NCI-H748 treated with DMSO at 0.1 percent for 48 hours (cell line): ENCODE measurements at regions not wholly inside any gene's neighbourhood (a gene's known extent, or its start where the extent isn't known, plus 50 kb on each side); places are given as distances from the start of the nearest gene placed in this dataset.

Experiments used
- DNase-seq: peaks from one replicate; lab custom pipeline; 2025; lab: John Stamatoyannopoulos, UW

DNA sequence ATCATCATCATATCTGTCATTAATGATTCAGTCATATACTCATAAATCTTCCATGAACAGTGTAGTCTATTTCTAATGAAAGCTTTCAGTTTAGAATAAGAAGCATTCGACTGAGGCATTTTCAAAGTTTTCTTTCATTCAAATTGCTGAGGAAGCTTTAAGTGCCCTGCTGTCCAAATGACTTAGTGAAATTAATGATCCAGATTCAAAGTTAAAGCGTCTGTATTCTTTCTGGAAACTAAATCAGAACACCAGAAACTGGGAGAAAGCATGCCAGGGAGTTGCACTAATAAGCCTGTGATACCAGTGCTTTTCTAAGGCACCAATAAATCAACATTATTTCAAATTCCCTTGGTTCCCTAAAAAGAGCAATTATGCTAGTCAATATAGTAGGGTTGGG, 367.8 kb upstream of the ANO5 start:
- DNase-seq, result no peak

DNA sequence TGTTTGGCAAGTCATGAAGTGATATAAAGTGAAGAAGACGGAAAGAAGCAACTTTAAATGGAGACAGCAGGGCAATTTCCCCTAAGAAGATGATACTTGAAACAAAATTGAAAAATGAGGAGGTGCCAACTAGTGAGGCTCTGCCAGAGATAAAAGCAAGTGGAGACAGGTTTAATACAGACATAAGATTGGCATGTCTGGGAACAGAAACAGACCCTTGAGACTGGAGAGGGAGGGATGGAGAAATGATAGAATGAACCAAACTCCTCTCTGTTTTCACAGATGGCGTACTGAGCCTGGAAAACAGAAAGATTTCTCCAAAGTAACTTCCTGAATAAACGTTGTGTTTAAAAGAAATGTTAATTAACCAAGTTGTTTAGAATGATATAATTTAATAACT, 354.5 kb upstream of the ANO5 start:
- no peak for DNase-seq

DNA sequence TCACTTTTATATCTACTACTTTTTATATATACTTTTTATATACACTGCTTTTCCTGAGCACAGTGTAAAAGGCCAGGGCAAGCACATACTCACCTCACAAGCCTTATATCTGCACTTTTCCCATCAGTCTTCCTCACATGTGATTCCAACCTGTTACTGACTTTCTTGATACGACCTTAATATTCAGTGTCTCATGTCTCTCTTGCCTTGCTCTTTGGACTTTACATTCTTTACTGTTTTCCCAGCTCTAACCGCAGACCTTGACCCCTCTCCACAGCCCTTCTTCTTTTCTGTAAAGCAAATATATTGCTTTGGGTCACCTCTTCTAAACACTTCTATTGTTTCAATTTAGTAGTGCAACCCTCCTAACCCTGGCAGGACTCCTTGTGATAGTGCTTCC, 353.1 kb upstream of the ANO5 start:
- no peak for DNase-seq

DNA sequence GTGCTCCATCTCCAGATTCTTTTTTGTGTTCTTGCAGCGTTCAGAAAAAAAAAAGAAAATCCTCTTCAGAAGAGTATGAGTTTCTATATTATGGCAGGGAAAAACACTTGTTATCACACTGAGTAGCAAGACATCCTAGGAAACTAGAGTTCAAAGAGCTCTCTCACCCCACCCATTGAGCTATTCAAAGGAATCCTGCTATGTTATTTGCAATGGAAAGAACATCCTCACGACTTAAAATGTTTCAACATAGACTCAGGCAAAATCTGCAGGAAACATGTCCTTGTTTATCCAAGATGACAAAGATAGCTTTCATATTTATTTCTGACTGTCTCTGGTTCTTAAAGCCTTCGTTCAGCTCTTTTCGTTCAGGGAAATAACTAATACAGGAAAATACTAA, 331.6 kb upstream of the ANO5 start:
- DNase-seq, result no peak

DNA sequence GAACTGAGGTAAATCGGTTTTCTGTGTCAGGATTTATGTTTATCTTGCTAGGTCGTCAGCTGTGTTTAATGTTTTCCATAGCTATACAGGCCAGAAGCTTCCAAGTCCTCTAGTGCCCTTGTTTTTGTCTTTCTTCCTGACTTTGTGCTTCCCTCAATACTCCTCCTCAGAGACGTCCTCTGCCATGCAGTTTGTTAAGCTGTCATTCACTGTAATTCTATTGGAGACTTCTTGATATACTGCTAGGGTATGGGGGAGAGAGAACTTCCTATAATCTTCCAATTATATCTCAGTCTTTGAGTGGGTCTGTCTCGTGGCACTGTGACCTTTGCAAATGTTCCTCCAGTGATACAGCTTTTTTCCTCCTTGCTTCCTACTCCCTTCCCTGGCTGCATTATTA, 327.3 kb upstream of the ANO5 start:
- no peak for DNase-seq

DNA sequence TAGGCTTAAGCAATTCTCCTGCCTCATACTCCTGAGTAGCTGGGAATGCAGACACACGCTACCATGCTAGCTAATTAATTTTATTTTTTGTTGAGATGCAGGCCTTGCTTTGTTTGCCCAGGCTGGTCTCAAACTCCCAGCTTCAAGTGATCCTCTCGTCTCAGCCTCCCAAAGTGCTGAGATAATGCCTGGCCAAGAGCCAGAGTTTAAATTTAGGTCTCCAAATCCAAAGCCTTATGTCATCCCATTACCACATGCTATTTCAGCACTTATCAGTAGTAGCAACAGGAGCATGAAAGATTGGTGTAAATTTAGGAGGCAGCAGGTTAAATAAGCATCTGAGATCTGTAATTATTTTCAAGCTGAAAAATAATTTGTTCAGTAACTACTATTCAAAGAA, 326.1 kb upstream of the ANO5 start:
- DNase-seq, result peak; percentile 5

DNA sequence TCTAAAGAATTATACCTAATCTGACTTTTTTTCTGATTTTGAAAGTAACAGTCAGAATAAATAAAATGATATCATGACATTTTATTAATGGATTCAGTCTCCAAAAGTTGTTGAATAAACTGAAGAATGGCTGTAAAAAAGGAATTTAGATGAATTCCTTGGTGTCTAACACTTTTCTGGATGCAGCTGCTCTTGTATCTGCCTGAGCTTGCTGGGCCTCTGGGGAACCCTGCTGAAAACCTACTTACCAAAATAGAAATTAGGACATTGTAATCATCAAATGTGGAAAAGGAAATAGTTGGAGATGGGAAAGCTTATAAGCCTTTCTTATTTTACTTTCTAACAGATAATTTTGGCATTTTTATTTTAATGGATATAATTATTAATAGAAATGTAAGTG, 315.7 kb upstream of the ANO5 start:
- no peak for DNase-seq

DNA sequence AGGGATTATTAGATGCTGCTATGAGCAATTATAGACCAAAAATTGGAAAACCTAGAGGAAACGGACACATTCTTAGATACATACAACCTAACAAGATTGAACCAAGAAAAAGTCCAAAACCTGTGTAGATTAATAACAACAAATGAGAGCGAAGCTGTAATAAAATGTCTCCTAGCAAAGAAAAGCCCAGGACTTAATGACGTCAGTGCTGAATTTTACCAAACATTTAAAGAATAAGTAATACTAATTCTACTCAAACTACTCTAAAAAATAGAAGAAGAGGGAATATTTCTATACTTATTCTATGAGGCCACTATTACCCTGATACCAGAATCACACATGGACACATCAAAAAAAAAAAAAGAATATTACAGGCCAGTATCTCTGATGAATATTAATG, 309.5 kb upstream of the ANO5 start:
- no peak for DNase-seq

DNA sequence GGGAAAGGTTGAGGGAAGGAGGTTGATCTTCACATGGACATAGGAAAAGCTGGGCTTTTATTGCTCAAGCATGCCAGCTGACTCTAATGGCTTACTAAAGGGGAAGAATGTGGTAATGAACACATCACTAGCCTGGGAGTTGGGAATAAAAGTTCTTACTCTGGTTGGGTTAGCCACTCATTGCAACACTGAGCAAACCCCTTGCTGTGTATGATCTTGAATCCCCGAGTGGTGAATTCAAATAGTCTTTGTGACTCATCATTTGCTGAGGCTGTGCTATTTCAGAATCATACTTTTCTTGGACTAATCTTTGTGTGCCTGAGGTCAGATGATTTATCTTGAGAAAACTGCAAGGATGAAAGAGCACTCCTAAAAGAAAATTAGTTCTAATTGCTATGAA, 304.1 kb upstream of the ANO5 start:
- DNase-seq, result no peak

DNA sequence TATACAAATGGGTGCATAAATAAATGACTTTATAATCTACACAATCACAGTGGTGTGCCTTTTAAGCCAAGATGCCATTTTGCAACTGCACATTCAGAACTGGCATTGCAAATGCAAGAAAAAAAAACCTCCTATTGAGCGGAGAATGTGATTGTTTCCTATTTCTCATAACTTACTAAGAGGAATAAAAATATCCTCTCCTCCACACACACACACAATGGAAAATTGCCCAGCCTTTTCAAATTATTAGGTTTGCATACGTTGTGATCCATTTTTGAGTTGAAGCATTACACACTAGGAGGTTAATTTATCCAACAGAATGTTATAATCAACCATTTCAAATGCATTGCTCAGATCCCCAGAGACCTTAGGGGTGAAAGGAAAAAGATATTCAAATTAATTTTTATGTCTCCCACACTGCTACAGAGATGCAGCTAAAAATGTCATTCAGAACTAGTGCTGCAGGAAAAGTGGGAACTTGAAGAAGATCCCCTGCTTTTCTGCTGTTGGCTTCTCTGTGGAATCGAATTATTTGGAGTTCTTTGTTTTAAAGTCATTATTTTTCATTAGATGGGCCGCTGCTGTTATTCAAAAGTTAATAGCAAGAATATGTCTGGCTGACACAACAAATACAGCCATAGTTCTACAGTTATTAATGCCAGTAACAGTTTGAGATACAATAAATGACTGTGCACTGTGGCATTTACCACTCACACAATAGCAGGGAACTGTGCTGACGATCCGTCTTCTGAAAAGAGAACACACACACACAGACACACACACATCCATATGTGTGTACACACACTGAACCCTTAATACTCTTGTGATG, 299.9 kb upstream of the ANO5 start:
- DNase-seq, result no peak

DNA sequence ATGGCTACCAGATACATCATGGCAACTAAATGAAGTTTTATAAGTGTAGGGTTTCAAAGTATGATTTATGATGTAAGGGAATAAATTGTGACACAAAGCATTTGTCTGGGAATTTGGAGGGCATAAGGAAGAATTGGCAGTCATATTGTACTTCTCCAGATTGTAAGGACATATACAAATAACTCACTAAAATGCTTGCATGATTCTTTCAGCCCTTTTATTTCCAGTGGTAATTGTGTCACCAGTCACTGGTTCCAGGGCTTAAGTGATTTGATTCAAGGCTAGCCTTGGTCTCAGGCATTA, 299.4 kb upstream of the ANO5 start:
- DNase-seq, result no peak

DNA sequence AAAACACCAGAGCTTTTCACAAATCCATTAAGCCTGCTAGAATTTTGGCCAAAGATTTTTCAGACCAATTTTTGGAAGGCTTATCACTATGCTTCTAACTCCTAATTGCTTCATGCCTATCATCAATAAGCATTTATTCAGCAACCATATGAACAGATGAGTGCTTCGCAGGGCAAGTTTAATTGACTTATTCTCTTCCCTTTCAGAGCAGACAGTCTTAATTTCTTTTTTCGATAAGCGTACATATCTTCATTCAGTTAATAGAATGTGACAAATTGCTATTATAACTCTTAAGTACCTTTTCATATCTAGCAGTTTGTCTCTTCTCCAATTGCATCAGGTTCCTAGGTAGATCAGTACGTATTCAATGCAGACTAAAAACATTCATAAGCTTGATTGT, 298.4 kb upstream of the ANO5 start:
- DNase-seq, result no peak

DNA sequence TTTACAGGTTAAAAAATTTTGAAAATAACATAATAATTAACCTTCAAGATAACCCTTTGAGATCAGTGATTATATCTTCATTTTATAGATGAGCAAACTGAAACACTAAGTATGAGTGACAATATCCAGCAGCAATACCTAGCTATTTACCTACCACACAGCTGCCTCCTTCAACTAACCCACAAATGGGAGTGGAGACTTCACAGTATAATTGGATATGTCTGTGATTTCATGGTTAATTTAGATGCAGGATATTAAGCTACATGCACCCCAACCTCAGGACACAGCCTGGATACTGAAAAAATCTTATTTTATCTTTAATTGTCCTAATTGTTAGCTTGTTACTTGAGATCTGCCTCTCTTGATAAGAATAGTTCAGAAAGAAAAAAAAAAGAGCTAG, 297.2 kb upstream of the ANO5 start:
- no peak for DNase-seq

DNA sequence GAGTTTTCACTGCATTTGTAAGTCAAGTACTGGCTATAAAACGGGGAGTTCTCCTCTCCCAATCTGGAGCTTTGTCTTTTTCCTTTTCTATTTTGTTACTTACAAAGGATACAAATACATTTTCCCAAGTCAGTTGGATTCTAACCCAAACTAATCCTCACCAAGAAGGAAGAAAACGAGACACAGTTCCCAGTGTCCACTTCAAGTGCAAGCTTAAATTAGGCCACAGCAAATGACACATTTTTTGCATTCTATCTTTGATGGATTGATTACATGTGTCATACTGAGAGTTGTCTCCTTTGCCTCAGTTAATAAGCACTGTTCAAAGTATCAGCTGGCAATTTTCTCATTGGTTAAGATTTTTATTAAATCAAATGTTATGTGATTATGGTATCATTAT, 296.7 kb upstream of the ANO5 start:
- no peak for DNase-seq

DNA sequence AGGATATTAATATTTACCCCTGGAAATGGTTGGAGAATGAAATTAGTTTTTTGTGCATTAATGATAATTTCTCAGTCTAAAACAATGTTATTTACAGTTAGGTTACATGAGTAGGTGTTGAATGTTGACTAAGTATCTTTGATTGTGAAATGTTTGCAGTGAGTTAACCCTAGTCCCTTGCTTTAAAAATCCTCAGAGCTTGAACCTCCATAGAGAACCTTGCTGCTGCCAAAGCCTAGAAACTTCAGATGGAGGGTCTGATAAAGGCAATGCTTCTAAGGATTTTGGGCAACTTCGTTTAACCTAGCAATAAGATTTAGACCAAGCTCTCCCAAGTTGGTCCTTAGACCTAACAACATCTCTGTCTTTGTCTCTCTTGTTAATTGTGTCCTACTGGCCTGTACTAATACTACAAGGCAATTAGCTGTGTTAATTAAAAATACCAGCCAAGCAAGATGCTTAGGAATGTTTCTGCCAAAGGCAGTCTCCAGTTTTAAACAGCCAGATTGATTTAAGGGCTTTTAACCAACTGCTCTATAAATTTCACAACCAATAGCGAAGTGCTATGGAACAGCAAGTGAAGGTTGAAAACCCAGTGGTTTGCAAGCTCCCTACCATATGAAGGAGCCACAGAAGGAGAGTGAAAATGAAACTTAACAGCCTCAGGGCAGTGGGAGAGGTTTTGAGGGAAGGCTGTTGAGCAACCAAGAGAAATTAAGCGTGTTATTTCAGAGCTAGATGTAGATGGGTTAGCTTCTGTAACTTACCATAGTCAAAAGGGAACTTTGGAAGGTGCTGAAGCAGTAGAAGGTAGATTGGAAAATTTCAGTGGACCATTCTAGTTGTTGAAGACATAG, 295.9 kb upstream of the ANO5 start:
- DNase-seq, result no peak

DNA sequence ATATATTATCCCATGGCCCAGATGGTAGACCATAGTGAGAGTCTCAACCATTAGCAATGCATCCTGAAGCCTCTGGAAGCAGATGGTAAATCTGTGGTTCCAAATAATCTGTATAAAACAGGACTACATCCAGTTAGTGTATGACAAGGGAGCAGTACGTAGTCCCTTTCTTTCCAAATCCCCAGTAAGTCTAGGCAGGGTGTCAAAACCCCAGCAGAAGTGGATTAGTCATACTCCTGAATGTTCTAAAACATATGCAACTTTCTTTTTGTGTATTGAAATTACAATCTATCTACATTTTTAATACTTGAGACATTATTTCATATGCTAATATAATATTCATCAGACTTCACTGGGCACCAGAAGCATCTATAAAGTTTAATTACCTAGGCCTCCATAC, 295.1 kb upstream of the ANO5 start:
- no peak for DNase-seq

DNA sequence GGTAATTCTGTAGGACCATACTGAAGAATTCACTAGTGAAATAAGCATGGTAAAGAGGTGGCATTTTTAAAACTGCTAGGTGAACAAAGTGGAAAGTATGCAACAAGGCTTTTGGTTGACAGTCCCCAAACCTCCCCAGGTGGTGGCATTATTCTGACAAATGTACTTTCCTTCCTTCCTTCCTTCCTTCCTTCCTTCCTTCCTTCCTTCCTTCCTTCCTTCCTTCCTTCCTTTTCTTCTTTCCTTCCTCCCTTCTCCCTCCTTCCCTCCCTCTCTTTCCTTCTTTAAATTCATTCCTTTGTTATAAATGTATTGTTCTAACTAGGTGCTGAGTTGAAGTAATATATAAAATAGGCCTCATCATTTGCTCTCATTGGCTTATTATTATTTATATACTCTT, 284.7 kb upstream of the ANO5 start:
- no peak for DNase-seq

DNA sequence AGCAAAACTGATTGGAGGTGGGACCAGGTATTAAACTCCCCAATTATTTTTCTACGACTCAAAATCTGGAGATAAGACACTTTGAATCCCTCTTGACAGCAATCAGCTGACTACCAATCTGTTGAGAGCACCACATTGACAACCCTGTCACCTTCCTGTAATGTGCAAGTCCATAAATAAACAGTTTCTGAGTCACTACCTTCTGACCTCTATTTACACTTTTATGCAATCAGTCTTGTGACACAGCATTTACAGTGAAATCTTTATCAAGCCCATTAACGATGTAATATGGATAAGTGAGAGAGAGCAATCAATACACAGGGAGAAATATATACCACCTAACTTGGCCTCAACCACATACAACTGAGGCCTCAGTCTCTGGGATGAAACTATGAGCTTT, 283.7 kb upstream of the ANO5 start:
- DNase-seq, result no peak

DNA sequence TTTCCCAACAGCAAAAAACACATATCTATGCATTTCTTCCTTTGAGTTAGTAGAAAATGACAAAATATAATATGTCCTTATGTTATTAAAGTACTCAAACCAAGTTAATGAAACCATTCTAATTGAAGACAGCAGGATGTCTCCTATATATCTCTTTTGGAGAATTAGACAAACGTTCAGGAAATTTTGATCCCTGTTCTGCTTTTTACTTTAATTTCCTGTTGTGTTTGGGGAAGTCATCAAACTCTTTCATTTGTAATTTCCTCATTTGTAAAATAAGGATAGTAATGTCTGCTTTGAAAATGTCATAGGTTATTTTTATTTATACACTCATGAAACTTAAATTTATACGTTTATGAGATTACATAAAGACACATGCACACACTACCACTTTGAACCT, 281.8 kb upstream of the ANO5 start:
- DNase-seq, result no peak

DNA sequence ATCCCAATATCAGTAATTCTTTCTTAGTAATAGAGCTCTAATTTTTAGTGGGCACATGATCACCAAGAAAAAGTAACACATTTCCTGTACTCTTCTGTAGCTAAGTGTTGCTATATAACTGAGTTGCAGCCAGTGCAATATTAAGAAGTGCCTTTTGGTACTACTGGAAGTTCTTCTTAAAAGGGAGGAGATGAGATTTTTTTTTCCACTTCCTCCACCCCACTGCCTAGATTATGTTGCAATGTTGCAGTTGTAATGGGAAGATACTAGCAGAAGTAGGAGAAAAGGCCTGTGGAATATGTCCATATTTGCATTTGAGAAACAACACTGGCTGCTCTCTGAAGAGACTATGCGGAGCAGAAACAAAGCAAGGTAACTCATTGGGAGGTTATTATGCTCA, 280.6 kb upstream of the ANO5 start:
- DNase-seq, result no peak

DNA sequence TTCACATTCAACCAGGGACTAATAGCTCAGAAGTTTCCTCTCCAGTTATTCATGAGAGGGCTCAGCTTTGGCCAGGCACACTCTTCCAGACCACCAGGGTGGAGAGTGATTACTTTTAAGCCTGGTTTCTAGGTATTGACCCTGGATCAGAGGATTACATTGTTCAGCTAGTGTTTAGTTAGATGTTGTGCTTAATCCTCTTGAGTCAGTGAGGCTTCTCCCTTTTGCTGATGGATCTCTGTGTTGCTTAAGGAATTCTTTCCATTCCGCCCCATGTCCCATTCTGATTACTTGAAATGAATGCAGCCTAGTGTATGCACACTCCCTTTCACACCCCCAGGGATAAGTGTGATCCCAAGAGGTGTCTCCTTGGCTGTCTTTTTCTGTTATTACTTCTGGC, 271.7 kb upstream of the ANO5 start:
- DNase-seq, result no peak

DNA sequence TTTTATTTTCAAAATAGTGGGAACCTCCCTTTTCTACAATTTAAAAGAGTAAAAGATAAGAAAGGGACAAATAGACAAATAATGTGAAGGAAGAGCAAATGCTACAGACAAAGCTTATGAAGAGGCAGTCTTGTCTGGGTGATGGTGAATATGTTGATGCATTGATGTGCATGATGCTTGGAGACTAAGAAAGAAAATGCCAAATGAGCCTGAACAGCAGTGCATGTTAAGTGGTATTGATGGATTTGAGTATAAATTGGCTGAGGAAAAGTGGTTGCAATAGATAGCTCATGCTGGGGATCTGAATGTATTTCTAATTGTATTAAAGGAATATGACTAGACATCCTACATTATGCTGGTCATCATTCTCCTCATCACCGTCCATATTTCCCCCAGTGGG, 268.6 kb upstream of the ANO5 start:
- no peak for DNase-seq

DNA sequence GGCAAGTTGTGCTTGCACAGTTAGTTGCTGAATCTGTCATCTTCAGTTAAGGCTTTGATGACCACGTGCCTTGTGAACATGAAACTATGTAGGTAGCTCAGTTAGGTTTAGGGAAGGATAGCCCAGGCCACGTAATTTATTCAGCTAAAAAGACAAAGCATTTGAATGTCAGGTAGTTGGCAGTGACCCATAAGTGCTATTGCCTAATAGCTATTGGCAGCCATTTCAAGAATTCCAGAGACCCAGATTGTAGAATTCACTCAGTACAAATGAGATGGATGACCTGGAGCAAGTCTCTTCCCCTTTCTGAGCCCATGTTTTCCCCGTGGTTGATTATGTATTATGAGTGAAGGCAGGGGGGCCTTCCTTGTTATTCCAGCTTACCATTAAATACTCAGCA, 265.3 kb upstream of the ANO5 start:
- no peak for DNase-seq

DNA sequence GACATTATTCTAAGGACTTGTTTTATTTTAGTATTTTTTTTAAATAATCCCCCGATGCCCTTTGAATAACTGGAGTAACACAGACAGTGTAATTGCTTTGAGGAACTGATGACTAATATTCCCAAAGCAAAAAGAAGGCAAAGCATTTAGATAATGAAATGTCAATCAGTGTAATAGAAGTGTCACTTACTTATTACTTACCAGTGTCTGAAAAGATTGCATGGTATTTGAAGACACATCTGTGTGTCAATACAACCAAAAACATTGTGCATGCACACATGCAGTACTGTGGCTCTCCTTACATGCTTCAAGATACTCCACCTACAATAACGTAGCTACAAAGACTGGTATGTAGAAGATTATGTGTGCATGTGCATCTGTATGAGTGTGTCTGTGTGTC, 264.0 kb upstream of the ANO5 start:
- no peak for DNase-seq
